GM18526 (cell line): ENCODE measurements at regions not wholly inside any gene's neighbourhood (a gene's known extent, or its start where the extent isn't known, plus 50 kb on each side); places are given as distances from the start of the nearest gene placed in this dataset.

ENCODE experiments used
- POLR2A ChIP-seq: IDR thresholded peaks from 3 replicates; pipeline ENCODE4 v1.6.1; 2011; ENCODE audit not compliant: insufficient read length; ENCODE audit errors: extremely low read depth

- no peak for TF ChIP-seq POLR2A
These were observed 123.9 kb downstream of the RRAGC start for GRCh38 chr1:38735651-38736161.

GRCh38 chr1:38733761-38734160 is 125.8 kb downstream of the RRAGC start:
- TF ChIP-seq POLR2A = no peak

- TF ChIP-seq POLR2A = no peak
These were observed 128.8 kb downstream of the RRAGC start for GRCh38 chr1:38730511-38731397.

- no peak for TF ChIP-seq POLR2A
These were observed 131.0 kb downstream of the RRAGC start for GRCh38 chr1:38728585-38728908.

GRCh38 chr1:38727684-38728584 is 131.6 kb downstream of the RRAGC start:
- TF ChIP-seq POLR2A = no peak

- TF ChIP-seq POLR2A = no peak
These were observed 135.1 kb downstream of the RRAGC start for GRCh38 chr1:38724160-38725131.

- no peak for TF ChIP-seq POLR2A
These were observed 137.8 kb downstream of the RRAGC start for GRCh38 chr1:38721816-38722215.

GRCh38 chr1:38719880-38720279 is 139.7 kb downstream of the RRAGC start:
- TF ChIP-seq POLR2A = no peak

- no peak for TF ChIP-seq POLR2A
These were observed 141.5 kb downstream of the RRAGC start for GRCh38 chr1:38718031-38718430.

GRCh38 chr1:38716229-38716628 is 143.3 kb downstream of the RRAGC start:
- no peak for TF ChIP-seq POLR2A

- TF ChIP-seq POLR2A = no peak
These were observed 144.2 kb downstream of the RRAGC start for GRCh38 chr1:38715415-38715814.

- TF ChIP-seq POLR2A = no peak
These were observed 147.5 kb downstream of the RRAGC start for GRCh38 chr1:38712046-38712445.

- no peak for TF ChIP-seq POLR2A
These were observed 150.8 kb downstream of the RRAGC start for GRCh38 chr1:38708701-38709258.

GRCh38 chr1:38701088-38701487 is 158.5 kb downstream of the RRAGC start:
- no peak for TF ChIP-seq POLR2A
